ENCODE measurements at regions not wholly inside any gene's neighbourhood (a gene's known extent, or its start where the extent isn't known, plus 50 kb on each side); places are given as distances from the start of the nearest gene placed in this dataset.
"Not testable (repeated sequence)": the region's sequence is repeated elsewhere in the genome, so short reads cannot be mapped to it uniquely, and the experiment has no call there.

- peaks cover 10% of the 10 kb centered on the region for H3K27me3 Mint-ChIP-seq (ENCODE audit: unreplicated experiment)
- H3K36me3 Mint-ChIP-seq (ENCODE audit: unreplicated experiment) = peaks cover 6% of the 10 kb centered on the region
- H3K27ac Mint-ChIP-seq (ENCODE audit: unreplicated experiment) = no peak overlapping the region
- DNase-seq = peak; percentile 12
- peaks cover 10% of the 10 kb centered on the region for H3K4me1 Mint-ChIP-seq (ENCODE audit: low read depth, unreplicated experiment)
- H3K9me3 Mint-ChIP-seq (ENCODE audit: unreplicated experiment) = peaks cover 7% of the 10 kb centered on the region
- no peak overlapping the region for H3K4me3 Mint-ChIP-seq (ENCODE audit: unreplicated experiment)
- TF ChIP-seq, protein P1, sequence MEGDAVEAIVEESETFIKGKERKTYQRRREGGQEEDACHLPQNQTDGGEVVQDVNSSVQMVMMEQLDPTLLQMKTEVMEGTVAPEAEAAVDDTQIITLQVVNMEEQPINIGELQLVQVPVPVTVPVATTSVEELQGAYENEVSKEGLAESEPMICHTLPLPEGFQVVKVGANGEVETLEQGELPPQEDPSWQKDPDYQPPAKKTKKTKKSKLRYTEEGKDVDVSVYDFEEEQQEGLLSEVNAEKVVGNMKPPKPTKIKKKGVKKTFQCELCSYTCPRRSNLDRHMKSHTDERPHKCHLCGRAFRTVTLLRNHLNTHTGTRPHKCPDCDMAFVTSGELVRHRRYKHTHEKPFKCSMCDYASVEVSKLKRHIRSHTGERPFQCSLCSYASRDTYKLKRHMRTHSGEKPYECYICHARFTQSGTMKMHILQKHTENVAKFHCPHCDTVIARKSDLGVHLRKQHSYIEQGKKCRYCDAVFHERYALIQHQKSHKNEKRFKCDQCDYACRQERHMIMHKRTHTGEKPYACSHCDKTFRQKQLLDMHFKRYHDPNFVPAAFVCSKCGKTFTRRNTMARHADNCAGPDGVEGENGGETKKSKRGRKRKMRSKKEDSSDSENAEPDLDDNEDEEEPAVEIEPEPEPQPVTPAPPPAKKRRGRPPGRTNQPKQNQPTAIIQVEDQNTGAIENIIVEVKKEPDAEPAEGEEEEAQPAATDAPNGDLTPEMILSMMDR (IDR thresholded peaks at IDR 0.05; ENCODE audit: partially characterized antibody, unreplicated experiment) = no peak
Measured at GRCh38 chr14:104267895-104268294, 129.5 kb downstream of the KIF26A start.

- DNase-seq = no peak
- Mint-ChIP-seq H3K27ac (ENCODE audit: unreplicated experiment) (no peak overlapping the region), H3K36me3 (ENCODE audit: unreplicated experiment) (peaks cover 6% of the 10 kb centered on the region), H3K4me3 (ENCODE audit: unreplicated experiment) (no peak overlapping the region), H3K4me1 (ENCODE audit: low read depth, unreplicated experiment) (peaks cover 10% of the 10 kb centered on the region), H3K9me3 (ENCODE audit: unreplicated experiment) (peaks cover 7% of the 10 kb centered on the region), H3K27me3 (ENCODE audit: unreplicated experiment) (peaks cover 10% of the 10 kb centered on the region)
- TF ChIP-seq, protein P1 (IDR thresholded peaks at IDR 0.05; ENCODE audit: partially characterized antibody, unreplicated experiment) = no peak
Measured at GRCh38 chr14:104268295-104268694, 129.9 kb downstream of the KIF26A start.

GRCh38 chr14:104268725-104269436 is 130.5 kb downstream of the KIF26A start:
- Mint-ChIP-seq H3K9me3 (ENCODE audit: unreplicated experiment) (peaks cover 7% of the 10 kb centered on the region), H3K27me3 (ENCODE audit: unreplicated experiment) (peaks cover 10% of the 10 kb centered on the region), H3K4me1 (ENCODE audit: low read depth, unreplicated experiment) (peaks cover 6% of the 10 kb centered on the region), H3K27ac (ENCODE audit: unreplicated experiment) (no peak overlapping the region), H3K36me3 (ENCODE audit: unreplicated experiment) (peaks cover 6% of the 10 kb centered on the region), H3K4me3 (ENCODE audit: unreplicated experiment) (no peak overlapping the region)
- DNase-seq = no peak
- TF ChIP-seq, protein P1 (IDR thresholded peaks at IDR 0.05; ENCODE audit: partially characterized antibody, unreplicated experiment) = no peak

DNA sequence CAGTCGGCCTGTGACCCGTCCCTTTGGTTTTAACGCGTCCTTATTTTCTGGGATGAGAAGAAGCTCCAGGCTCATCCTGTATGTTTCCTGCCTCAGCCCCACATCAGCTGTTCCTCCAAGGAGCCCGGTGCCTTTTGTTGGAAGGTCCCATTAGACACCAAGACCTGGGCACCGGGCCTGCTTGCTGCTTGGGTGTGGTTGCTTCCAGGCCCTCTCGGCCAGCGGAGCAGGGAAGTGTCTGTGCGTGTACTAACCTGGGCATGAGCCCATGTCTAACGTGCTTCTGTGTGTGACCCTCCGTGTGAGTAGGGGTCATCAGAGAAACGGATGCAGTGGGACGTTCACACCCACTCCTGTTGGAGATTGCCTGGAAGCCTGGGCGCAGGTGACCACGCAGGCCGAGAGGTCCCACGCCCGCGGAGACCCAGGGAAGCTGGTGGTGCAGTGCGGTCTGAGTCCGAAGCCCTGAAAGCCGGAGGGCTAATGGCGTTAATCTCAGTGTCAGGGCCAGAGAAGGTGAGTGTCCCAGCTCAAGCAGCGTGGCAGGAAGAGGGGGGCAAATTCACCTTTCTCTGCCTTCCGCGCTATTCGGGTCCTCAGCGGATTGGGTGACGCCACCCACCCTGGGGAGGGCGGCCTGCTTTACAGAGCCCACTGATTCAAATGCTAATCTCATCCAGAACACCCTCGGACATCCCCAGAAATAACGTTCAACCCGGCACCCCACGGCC is 131.3 kb downstream of the KIF26A start:
- not testable (repeated sequence) for H3K27ac Mint-ChIP-seq (ENCODE audit: unreplicated experiment); H3K9me3 Mint-ChIP-seq (ENCODE audit: unreplicated experiment); H3K4me3 Mint-ChIP-seq (ENCODE audit: unreplicated experiment); H3K36me3 Mint-ChIP-seq (ENCODE audit: unreplicated experiment); H3K4me1 Mint-ChIP-seq (ENCODE audit: low read depth, unreplicated experiment)
- peaks cover 10% of the 10 kb centered on the region for H3K27me3 Mint-ChIP-seq (ENCODE audit: unreplicated experiment)
- peak; percentile 4 for DNase-seq

- H3K36me3 Mint-ChIP-seq (ENCODE audit: unreplicated experiment) = peaks cover 6% of the 10 kb centered on the region
- H3K27ac Mint-ChIP-seq (ENCODE audit: unreplicated experiment) = no peak overlapping the region
- no peak for DNase-seq
- TF ChIP-seq, protein P1 (IDR thresholded peaks at IDR 0.05; ENCODE audit: partially characterized antibody, unreplicated experiment) = no peak
- peaks cover 7% of the 10 kb centered on the region for H3K9me3 Mint-ChIP-seq (ENCODE audit: unreplicated experiment)
- H3K4me3 Mint-ChIP-seq (ENCODE audit: unreplicated experiment) = no peak overlapping the region
- peaks cover 3% of the 10 kb centered on the region for H3K4me1 Mint-ChIP-seq (ENCODE audit: low read depth, unreplicated experiment)
- peaks cover 7% of the 10 kb centered on the region for H3K27me3 Mint-ChIP-seq (ENCODE audit: unreplicated experiment)
Measured at GRCh38 chr14:104271391-104271790, 133.0 kb downstream of the KIF26A start.

Data from glutamatergic neuron (in vitro differentiated cells).